Adrenal gland (tissue), 5 donors: ENCODE measurements at regions not wholly inside any gene's neighbourhood (a gene's known extent, or its start where the extent isn't known, plus 50 kb on each side); places are given as distances from the start of the nearest gene placed in this dataset.

Source experiments
- CTCF ChIP-seq, 6 experiments: fragments of 450-650 bp in 4 of 6; fragments of 200-600 bp in 2 of 6; sonication (generic) in 1 of 6; IDR thresholded peaks; 1 replicate in 5 of 6; 2 replicates in 1 of 6; pipeline versions ENCODE4 v1.5.1 to v1.8.0; 2016 to 2021; ENCODE audit warnings: antibody characterized with exemption in 6 of 6, mild to moderate bottlenecking in 2 of 6, moderate library complexity in 1 of 6
- POLR2A ChIP-seq, 2 donors: fragments of 450-650 bp; IDR thresholded peaks; one replicate each; pipeline ENCODE4 v1.6.1; 2017; ENCODE audit warnings: antibody characterized with exemption in 2 of 2, mild to moderate bottlenecking in 2 of 2, moderate library complexity in 1 of 2
- donor health status: DM: no; HTN: no; CAD: no.

GRCh38 chr10:71059943-71060342 lies 152.4 kb upstream of the UNC5B start:
- TF ChIP-seq CTCF (IDR thresholded peaks at IDR 0.05), result no peak
- TF ChIP-seq POLR2A (IDR thresholded peaks at IDR 0.05), result no peak
